ENCODE measurements at regions not wholly inside any gene's neighbourhood (a gene's known extent, or its start where the extent isn't known, plus 50 kb on each side); places are given as distances from the start of the nearest gene placed in this dataset.

GRCh38 chr14:71438684-71439083 is 493.5 kb upstream of the RGS6 start:
- TF ChIP-seq ZNF274 (IDR thresholded peaks at IDR 0.05; ENCODE audit: low read depth, low read length) (no peak), SUZ12 (IDR thresholded peaks at IDR 0.05; ENCODE audit: extremely low read depth, insufficient read depth, insufficient read length) (no peak), YY1 (IDR thresholded peaks at IDR 0.05; ENCODE audit: insufficient read depth, insufficient read length) (no peak)
